Panc1 (cell line): ENCODE measurements at regions not wholly inside any gene's neighbourhood (a gene's known extent, or its start where the extent isn't known, plus 50 kb on each side); places are given as distances from the start of the nearest gene placed in this dataset.
A peak's percentile ranks its signal among the peaks of the same experiment; 100 is the strongest.

Experiments used
- ATAC-seq: fragments of 200-7000 bp; cut with Tn5 transposase; 2 replicates; pipeline ENCODE4 v1.9.1; 2020; ENCODE audit warnings: mild to moderate bottlenecking, moderate library complexity
- BruUV-seq: library from RNA; stranded (reverse); fragments of 400-500 nt; replicated peaks from 2 replicates; lab custom pipeline; 2021; lab: Mats Ljungman, UMichigan
- CTCF ChIA-PET: fragments of 300-600 bp; sonication (Branson Sonifier 250); formaldehyde crosslinking; loops from one replicate; lab custom pipeline; 2022; ENCODE audit warnings: antibody characterized with exemption; lab: Charles Lee
- POLR2A ChIA-PET: fragments of 300-600 bp; sonication (Branson Sonifier 250); formaldehyde crosslinking; loops from one replicate; lab custom pipeline; 2022; ENCODE audit warnings: antibody characterized with exemption; lab: Charles Lee
- DNase-seq: peaks from one replicate; pipeline ENCODE4 v3.0.0-alpha.2; 2010; ENCODE audit warnings: low read depth, low spot score
- H3K27ac ChIP-seq: 2 replicates; pipeline ENCODE4 v1.5.1; 2011; ENCODE audit warnings: mild to moderate bottlenecking, low read length, inconsistent platforms
- H3K27me3 ChIP-seq: fragments of 200-500 bp; sonication (Bioruptor generic); 2 replicates; pipeline ENCODE4 v1.6.0; 2014; ENCODE audit warnings: low read length, inconsistent platforms; ENCODE audit not compliant: control insufficient read depth, insufficient read depth
- H3K36me3 ChIP-seq: fragments of 200-500 bp; sonication (Bioruptor generic); 2 replicates; pipeline ENCODE4 v1.5.1; 2014; ENCODE audit warnings: inconsistent platforms, mild to moderate bottlenecking, low read length, moderate library complexity; ENCODE audit not compliant: control insufficient read depth, insufficient read depth
- H3K4me1 ChIP-seq: 2 replicates; pipeline ENCODE4 v1.5.1; 2011; ENCODE audit warnings: inconsistent platforms, mild to moderate bottlenecking, low read length, moderate library complexity; ENCODE audit not compliant: control insufficient read depth, insufficient read depth
- H3K4me3 ChIP-seq, 2 experiments: 2 replicates each; pipeline ENCODE4 v1.5.1; 2011 to 2012; ENCODE audit warnings: low read depth in 2 of 2, low read length in 2 of 2, mild to moderate bottlenecking in 2 of 2, inconsistent platforms in 1 of 2, moderate library complexity in 1 of 2
- H3K9me3 ChIP-seq: fragments of 200-500 bp; sonication (Bioruptor generic); 2 replicates; pipeline ENCODE4 v1.5.1; 2014; ENCODE audit warnings: low read depth, mild to moderate bottlenecking, inconsistent platforms, low read length, moderate library complexity; ENCODE audit not compliant: control insufficient read depth, insufficient read depth
- POLR2AphosphoS5 ChIP-seq: IDR thresholded peaks from 2 replicates; pipeline ENCODE4 v1.6.1; 2012; ENCODE audit warnings: mild to moderate bottlenecking, low read depth, low read length, moderate library complexity
- SIN3A ChIP-seq: IDR thresholded peaks from 2 replicates; pipeline ENCODE4 v1.6.1; 2012; ENCODE audit warnings: low read depth, mild to moderate bottlenecking, low read length, moderate library complexity, borderline replicate concordance; ENCODE audit not compliant: insufficient read depth
- TCF7L2 ChIP-seq: IDR thresholded peaks from 2 replicates; pipeline ENCODE4 v1.6.1; 2011; ENCODE audit warnings: mild to moderate bottlenecking, low read depth, low read length, inconsistent platforms
- in situ Hi-C: cut with HindIII; loops from 2 replicates; pipeline ENCODE4 v1.10.0; 2016; ENCODE audit warnings: low sequenced_read_pairs, low pct_unique_long_range_greater_than_20kb
- intact Hi-C: fragments of 100-400 bp; cut with micrococcal nuclease; formaldehyde crosslinking; loops from one replicate; pipeline ENCODE4 v1.10.0; 2022; ENCODE audit not compliant: unreplicated experiment
- TF ChIP-seq, protein P1 (sequence below), 2 experiments: IDR thresholded peaks; 2 replicates each; pipeline ENCODE4 v1.6.1; 2011 to 2012; ENCODE audit warnings: low read depth in 2 of 2, control low read depth in 1 of 2, low read length in 1 of 2, mild to moderate bottlenecking in 1 of 2, moderate library complexity in 1 of 2; ENCODE audit not compliant: insufficient read depth in 1 of 2
- TF ChIP-seq, protein P2 (sequence below): fragments of 450-650 bp; IDR thresholded peaks from 2 replicates; pipeline ENCODE4 v1.5.1; 2017; ENCODE audit warnings: mild to moderate bottlenecking

DNA sequence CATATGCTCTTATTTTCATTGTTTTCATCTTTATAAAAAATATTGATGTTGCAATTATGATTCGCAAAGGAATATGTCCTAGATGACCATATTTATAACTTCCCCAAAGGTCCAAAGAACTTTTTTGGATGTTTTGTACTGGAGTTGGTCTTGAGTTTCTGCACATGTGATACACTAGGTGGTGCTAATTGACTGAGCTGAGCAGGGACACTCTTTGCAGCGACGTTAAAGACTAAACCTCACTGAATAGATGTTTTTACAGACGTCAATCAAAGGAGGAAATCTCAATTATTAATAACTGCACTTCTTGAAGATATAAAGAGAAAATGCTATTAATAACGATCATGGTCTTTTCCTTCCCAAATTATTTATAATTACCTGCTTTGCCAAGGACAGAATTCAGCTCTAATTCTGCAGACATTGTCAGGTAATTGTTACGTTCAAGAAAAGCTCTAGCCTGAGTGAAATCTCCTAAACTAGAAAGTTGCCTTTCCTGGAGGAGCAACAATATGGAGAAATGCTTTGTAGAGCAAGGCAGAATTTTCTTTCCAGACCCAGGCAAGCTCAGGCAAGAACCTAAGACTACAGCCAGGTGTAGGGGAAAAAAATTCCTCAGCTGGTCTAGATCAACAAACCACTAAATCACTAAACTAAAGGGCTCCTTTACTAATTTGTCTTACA is 119.3 kb upstream of the RBBP8 start:
- Histone ChIP-seq H3K36me3 (no peaks in the 10 kb centered on the region), H3K4me1 (no peaks in the 10 kb centered on the region), H3K9me3 (no peaks in the 10 kb centered on the region), H3K27ac (no peak overlapping the region), H3K4me3 (no peak overlapping the region), H3K27me3 (peaks cover 7% of the 10 kb centered on the region)
- CTCF ChIA-PET, result interaction anchor here (0.6 to 1.0 kb wide), 4 partner anchors 18 to 217 kb away, joined by 3 read pairs; no protein-coding TSS in a partner anchor
- DNase-seq, result no peak
- no TSS peak for BruUV-seq
- POLR2A ChIA-PET, result no interaction called here
- no peak for TF ChIP-seq SIN3A
- TF ChIP-seq, protein P1, sequence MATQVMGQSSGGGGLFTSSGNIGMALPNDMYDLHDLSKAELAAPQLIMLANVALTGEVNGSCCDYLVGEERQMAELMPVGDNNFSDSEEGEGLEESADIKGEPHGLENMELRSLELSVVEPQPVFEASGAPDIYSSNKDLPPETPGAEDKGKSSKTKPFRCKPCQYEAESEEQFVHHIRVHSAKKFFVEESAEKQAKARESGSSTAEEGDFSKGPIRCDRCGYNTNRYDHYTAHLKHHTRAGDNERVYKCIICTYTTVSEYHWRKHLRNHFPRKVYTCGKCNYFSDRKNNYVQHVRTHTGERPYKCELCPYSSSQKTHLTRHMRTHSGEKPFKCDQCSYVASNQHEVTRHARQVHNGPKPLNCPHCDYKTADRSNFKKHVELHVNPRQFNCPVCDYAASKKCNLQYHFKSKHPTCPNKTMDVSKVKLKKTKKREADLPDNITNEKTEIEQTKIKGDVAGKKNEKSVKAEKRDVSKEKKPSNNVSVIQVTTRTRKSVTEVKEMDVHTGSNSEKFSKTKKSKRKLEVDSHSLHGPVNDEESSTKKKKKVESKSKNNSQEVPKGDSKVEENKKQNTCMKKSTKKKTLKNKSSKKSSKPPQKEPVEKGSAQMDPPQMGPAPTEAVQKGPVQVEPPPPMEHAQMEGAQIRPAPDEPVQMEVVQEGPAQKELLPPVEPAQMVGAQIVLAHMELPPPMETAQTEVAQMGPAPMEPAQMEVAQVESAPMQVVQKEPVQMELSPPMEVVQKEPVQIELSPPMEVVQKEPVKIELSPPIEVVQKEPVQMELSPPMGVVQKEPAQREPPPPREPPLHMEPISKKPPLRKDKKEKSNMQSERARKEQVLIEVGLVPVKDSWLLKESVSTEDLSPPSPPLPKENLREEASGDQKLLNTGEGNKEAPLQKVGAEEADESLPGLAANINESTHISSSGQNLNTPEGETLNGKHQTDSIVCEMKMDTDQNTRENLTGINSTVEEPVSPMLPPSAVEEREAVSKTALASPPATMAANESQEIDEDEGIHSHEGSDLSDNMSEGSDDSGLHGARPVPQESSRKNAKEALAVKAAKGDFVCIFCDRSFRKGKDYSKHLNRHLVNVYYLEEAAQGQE (IDR thresholded peaks at IDR 0.05; ENCODE audit: insufficient read depth in 1 of 2, low read depth in 2 of 2, low read length in 1 of 2), result no peak
- no peak for TF ChIP-seq TCF7L2
- TF ChIP-seq, protein P2, sequence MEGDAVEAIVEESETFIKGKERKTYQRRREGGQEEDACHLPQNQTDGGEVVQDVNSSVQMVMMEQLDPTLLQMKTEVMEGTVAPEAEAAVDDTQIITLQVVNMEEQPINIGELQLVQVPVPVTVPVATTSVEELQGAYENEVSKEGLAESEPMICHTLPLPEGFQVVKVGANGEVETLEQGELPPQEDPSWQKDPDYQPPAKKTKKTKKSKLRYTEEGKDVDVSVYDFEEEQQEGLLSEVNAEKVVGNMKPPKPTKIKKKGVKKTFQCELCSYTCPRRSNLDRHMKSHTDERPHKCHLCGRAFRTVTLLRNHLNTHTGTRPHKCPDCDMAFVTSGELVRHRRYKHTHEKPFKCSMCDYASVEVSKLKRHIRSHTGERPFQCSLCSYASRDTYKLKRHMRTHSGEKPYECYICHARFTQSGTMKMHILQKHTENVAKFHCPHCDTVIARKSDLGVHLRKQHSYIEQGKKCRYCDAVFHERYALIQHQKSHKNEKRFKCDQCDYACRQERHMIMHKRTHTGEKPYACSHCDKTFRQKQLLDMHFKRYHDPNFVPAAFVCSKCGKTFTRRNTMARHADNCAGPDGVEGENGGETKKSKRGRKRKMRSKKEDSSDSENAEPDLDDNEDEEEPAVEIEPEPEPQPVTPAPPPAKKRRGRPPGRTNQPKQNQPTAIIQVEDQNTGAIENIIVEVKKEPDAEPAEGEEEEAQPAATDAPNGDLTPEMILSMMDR, result peak; percentile 60; the same call in 1 of the 2 replicates
- no peak for TF ChIP-seq POLR2AphosphoS5
- peak; percentile 88 for ATAC-seq
- in situ Hi-C loops (no loop called here), intact Hi-C loops (no loop called here)

DNA sequence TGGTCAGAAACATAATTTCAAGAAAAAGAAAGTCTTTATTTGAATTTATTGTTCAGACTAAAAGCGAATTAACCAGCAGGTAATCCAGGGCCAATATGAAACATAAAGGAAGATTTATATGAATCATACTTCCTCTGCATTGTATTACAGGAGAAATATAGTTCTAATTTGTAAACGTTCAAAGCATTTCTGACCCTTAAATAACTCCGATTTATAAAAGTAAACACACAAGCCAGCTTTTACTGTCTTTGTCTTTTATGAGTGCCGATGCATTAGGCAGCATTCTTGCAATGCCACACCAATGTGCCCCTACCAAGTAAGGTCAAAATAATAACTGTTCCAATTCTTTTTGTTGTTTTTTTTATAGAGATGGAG is 118.8 kb upstream of the RBBP8 start:
- Histone ChIP-seq H3K36me3 (no peaks in the 10 kb centered on the region), H3K27me3 (peaks cover 7% of the 10 kb centered on the region), H3K4me3 (no peak overlapping the region), H3K9me3 (no peaks in the 10 kb centered on the region), H3K27ac (no peak overlapping the region), H3K4me1 (no peaks in the 10 kb centered on the region)
- ChIA-PET CTCF (interaction anchor here (1.0 kb wide), 1 partner anchor 169 kb away, joined by 3 read pairs; no protein-coding TSS in a partner anchor), POLR2A (no interaction called here)
- no TSS peak for BruUV-seq
- in situ Hi-C loops, result no loop called here
- intact Hi-C loops, result no loop called here
- TF ChIP-seq, protein P1 (IDR thresholded peaks at IDR 0.05; ENCODE audit: insufficient read depth in 1 of 2, low read depth in 2 of 2, low read length in 1 of 2), result no peak
- TF ChIP-seq, protein P2, result no peak
- TF ChIP-seq SIN3A (no peak), TCF7L2 (no peak), POLR2AphosphoS5 (no peak)
- ATAC-seq, result no peak
- no peak for DNase-seq
